ENCODE measurements at regions not wholly inside any gene's neighbourhood (a gene's known extent, or its start where the extent isn't known, plus 50 kb on each side); places are given as distances from the start of the nearest gene placed in this dataset.
"Not testable (repeated sequence)": the region's sequence is repeated elsewhere in the genome, so short reads cannot be mapped to it uniquely, and the experiment has no call there.

DNA sequence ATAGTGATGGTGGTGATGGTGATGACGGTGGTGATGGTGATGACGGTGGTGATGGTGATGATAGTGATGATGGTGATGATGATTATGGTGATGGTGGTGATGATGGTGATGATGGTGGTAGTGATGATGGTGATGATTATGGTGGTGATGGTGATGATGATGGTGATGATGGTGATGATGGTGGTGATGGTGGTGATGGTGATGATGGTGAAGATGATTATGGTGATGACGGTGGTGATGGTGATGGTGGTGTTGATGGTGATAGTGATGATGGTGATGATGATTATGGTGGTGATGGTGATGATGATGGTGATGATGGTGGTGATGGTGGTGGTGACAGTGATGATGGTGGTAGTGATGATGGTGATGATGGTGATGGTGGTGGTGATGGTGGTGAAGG is 149.2 kb upstream of the IRX1 start:
- H3K27ac ChIP-seq, result no peak overlapping the region
- TF ChIP-seq, protein P1, sequence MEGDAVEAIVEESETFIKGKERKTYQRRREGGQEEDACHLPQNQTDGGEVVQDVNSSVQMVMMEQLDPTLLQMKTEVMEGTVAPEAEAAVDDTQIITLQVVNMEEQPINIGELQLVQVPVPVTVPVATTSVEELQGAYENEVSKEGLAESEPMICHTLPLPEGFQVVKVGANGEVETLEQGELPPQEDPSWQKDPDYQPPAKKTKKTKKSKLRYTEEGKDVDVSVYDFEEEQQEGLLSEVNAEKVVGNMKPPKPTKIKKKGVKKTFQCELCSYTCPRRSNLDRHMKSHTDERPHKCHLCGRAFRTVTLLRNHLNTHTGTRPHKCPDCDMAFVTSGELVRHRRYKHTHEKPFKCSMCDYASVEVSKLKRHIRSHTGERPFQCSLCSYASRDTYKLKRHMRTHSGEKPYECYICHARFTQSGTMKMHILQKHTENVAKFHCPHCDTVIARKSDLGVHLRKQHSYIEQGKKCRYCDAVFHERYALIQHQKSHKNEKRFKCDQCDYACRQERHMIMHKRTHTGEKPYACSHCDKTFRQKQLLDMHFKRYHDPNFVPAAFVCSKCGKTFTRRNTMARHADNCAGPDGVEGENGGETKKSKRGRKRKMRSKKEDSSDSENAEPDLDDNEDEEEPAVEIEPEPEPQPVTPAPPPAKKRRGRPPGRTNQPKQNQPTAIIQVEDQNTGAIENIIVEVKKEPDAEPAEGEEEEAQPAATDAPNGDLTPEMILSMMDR (conservative IDR thresholded peaks at IDR 0.05; ENCODE audit: low read depth), result no peak
- no peak for DNase-seq (ENCODE audit: low spot score)
- ChIA-PET CTCF (no interaction called here), POLR2A (ENCODE audit: low non-redundant PET) (no interaction called here)

DNA sequence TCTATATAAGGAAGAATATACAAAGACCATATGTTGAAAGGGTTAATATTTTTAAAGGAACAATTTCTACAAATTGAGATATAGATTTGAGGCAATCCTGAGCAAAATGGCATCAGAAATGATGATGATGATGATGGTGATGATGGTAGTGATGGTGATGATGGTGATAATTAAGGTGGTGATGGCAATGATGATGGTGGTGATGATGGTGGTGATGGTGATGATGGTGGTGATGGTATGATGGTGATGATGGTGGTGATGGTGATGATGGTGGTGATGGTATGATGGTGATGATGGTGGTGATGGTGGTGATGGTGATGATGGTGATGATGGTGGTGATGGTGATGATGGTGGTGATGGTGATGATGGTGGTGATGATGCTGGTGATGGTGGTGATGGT is 150.1 kb upstream of the IRX1 start:
- H3K27ac ChIP-seq; DNase-seq (ENCODE audit: low spot score); POLR2A ChIA-PET (ENCODE audit: low non-redundant PET); CTCF ChIA-PET: not testable (repeated sequence)

DNA sequence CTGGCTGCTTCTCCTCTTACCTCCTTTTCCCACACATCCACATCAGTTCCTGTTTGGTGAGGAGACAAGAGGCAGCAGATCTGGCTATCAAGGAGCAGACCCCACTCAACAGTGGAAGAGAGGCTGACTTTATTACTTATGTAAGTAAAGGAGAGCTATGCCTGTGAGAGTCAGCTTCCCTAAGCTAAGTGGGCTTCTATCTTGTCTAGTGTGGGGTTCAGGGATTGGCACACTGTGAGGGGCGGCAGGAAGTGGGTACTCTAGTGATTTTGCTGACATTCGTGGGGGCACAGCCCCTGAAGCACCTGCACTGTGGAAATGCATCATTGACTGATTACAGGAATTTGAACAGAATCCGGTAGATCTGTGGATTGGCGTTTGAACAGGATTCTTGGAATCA is 163.5 kb upstream of the IRX1 start:
- H3K27ac ChIP-seq, result no peak overlapping the region
- DNase-seq (ENCODE audit: low spot score), result no peak
- ChIA-PET POLR2A (ENCODE audit: low non-redundant PET) (no interaction called here), CTCF (no interaction called here)
- TF ChIP-seq, protein P1 (conservative IDR thresholded peaks at IDR 0.05; ENCODE audit: low read depth), result no peak

DNA sequence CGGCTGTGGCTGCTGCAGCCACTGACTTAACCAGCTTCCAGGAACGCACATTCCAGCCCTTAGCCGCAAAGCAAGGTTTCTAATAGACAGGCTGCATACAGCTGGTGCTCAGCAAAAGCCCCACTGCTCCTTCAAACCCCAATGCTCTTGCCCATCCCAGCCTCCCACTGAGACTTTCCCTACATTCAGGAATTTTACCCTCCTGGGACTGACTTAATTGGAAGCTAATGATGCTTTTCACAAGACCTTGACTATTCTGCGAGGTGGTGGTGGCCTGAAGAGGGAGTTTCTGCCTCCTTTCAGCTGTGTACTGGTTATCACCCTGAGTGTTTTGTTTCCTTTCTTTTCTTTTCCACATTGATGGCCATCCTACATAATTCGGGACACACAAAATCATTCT is 164.9 kb upstream of the IRX1 start:
- DNase-seq (ENCODE audit: low spot score), result no peak
- no peak overlapping the region for H3K27ac ChIP-seq
- TF ChIP-seq, protein P1 (conservative IDR thresholded peaks at IDR 0.05; ENCODE audit: low read depth), result no peak
- ChIA-PET POLR2A (ENCODE audit: low non-redundant PET) (no interaction called here), CTCF (no interaction called here)

DNA sequence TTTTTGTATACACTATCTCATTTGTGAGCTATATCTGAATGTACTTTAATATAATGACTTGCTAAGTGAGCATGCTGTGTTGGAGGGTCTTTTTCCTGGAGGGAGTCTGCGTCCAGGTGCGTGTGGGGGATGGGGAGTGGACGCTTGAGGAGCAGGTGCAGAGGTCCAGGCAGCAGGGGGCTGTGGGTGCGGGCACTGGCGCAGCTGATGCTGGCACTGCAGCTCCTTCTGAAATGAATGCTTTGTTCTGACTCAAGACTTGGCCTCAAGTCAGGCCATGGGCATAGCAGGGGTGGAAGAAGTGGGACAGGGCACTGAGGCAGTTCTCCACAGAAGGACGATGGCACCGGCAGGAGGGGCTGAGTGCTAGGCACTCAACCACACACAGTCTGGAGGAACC is 165.7 kb upstream of the IRX1 start:
- CTCF ChIA-PET, result interaction anchor here (0.7 kb wide), 1 partner anchor 154 kb away, joined by 3 read pairs; no protein-coding TSS in a partner anchor
- POLR2A ChIA-PET (ENCODE audit: low non-redundant PET), result no interaction called here

DNA sequence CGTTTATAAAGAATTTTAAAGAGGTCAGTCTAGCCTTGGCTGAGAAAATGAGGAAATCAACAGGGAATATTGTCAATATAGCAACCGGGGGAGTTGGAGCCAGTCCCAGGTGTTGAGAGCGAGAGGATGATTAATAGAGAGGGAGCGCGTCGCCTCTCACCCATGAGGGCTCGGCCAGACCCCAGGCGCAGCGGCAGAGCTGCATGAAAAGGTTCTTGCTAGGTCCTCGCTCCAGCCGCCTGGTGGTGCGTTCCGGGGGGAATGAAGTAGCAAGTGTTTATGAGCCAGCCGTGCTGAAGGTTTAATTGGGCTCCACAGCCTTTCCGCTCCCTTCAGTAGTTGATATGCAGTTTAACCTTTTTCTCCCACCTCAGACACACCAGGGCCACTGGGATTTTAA is 167.3 kb upstream of the IRX1 start:
- no peak for DNase-seq (ENCODE audit: low spot score)

More for the DNA sequence above, 165.7 kb upstream of the IRX1 start:
- no peak for DNase-seq (ENCODE audit: low spot score)
- TF ChIP-seq, protein P1 (conservative IDR thresholded peaks at IDR 0.05; ENCODE audit: low read depth), result no peak
- no peak overlapping the region for H3K27ac ChIP-seq

DNA sequence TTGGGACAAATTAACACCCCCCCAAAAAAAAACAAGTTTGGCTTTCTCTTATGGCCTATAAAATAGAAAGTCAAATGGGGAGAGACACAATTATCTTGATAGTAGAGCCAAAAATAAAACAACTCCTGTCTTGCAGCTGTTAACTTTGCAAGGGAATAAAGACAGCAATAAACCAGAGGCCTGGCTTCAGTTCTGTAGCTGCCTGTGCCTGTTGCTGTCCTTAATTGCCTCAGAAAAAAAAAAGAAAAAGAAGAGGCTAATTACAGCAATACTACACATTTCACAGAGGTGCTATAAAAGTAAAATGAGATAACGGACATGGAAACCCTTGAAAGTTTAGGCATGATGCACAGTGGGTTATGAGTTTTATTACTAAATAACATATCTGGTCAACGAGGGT is 170.7 kb upstream of the IRX1 start:
- H3K27ac ChIP-seq, result no peak overlapping the region
- ChIA-PET POLR2A (ENCODE audit: low non-redundant PET) (no interaction called here), CTCF (interaction anchor here (0.7 kb wide), 1 partner anchor 23 kb away, joined by 3 read pairs; no protein-coding TSS in a partner anchor)
- no peak for DNase-seq (ENCODE audit: low spot score)
- TF ChIP-seq, protein P1 (conservative IDR thresholded peaks at IDR 0.05; ENCODE audit: low read depth), result no peak

More for the DNA sequence above, 167.3 kb upstream of the IRX1 start:
- ChIA-PET CTCF (no interaction called here), POLR2A (ENCODE audit: low non-redundant PET) (no interaction called here)
- no peak overlapping the region for H3K27ac ChIP-seq
- TF ChIP-seq, protein P1 (conservative IDR thresholded peaks at IDR 0.05; ENCODE audit: low read depth), result no peak
